Epithelial cell of prostate (primary cell): ENCODE measurements at regions not wholly inside any gene's neighbourhood (a gene's known extent, or its start where the extent isn't known, plus 50 kb on each side); places are given as distances from the start of the nearest gene placed in this dataset.
"Not testable (repeated sequence)": the region's sequence is repeated elsewhere in the genome, so short reads cannot be mapped to it uniquely, and the experiment has no call there.

Experiments used
- DNase-seq: peaks from one replicate; pipeline ENCODE4 v3.0.0-alpha.2; 2011; ENCODE audit warnings: low read depth, low spot score
- H3K27ac ChIP-seq: fragments of 450-650 bp; 2 replicates; pipeline ENCODE4 v1.5.1; 2017; ENCODE audit warnings: mild to moderate bottlenecking

DNA sequence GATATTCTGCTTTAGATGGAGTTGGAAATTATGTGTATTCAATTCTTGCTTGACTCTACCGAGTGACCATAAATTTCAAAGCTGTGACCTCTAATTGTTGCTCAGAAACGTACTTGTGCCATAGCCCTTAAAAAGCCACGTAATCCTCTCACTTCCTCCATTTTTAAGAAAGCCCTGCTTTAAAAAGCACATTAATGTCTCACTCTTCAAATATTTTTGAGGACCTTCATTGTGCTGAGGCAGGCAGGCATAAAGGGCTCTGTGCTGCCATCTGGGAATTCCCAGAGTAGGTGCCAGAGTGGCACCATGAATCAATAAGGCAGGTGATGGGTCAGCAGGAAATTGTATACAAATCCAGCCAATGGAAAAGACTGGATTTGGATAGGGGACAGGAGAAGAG is 97.7 kb upstream of the FAM204A start:
- no peak for DNase-seq
- H3K27ac ChIP-seq = no peak overlapping the region

DNA sequence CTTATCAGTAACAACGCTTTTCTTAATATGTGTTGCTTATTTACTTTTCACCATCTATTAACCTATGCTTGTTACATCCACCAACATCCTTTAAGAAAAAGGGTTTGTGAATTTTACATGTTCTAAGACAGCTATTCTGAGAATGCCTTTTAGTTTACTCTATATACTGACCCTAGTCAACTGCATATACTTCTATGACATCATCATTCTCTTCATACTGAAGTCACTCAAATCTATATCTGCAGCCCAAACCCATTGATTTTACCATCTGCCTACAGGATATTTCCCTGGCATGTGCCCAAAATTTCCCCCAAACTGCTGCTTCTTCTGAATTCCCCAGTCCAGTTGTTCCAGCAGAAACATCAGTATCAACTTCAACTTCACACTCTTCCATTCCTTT is 94.6 kb upstream of the FAM204A start:
- DNase-seq = no peak
- no peak overlapping the region for H3K27ac ChIP-seq

DNA sequence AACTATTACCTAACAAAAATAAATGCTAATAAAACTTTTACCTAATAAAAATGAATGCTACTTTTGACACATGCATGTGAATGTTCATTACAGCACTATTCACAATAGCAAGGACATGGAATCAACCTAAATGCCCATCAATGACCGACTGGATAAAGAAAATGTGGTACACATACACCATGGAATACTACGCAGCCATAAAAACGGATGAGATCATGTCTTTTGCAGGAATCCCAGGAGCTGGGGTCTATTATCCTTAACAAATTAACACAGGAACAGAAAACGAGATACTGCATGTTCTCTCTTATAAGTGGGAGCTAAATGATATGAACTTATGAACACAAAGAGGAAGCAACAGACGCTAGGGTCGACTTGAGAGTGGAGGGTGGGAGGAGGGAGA is 88.1 kb upstream of the FAM204A start:
- DNase-seq = no peak

DNA sequence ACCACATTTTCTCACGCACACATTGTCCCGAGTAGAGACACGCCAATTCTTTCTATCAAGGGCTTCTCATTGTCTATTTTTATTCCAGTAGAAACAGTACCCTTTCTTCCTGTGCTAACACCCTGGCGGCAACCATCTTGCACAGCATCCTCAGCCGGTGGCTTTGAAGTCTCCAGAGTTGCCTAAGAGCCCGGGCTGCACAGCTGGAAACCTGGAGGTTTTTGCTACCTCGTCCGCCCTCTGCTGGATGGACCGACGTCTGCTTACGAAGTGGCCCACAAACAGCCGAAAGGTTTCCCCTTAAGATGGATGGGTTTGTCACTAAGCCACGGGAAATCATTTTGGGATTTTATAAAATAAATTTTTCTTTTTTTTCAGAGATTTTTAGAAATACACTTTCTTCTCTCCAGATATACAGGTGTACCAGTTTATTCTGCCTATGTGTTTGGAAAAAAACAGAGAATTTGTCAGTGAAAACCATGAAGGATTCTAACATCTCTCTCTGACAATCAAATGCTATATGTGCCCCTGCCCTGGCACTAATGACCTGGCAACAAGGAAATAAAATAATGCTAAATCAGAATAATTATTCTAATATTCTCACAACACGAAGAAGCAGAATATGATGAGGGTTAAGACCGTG is 81.8 kb upstream of the FAM204A start:
- DNase-seq = peak; percentile 70
- no peak overlapping the region for H3K27ac ChIP-seq

More for the DNA sequence above, 88.1 kb upstream of the FAM204A start:
- no peak overlapping the region for H3K27ac ChIP-seq

DNA sequence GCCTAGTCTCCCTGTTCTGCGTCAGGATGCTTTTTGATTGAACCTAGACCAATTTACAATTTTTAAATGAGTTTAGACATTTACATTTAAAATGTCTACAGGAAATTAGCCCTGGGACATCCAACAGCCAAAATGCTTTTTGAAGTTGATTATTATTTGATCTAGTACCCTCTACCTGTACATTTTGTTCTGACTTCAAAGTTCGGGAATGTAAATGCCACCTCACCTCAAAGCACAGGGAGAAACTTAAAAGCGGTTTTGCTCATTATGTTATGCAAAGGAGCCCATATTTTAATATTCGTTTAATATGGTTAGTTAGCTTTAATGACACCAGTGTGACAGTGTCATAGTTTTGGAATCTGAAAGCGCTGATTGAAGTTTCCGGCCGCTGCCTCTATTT is 80.1 kb upstream of the FAM204A start:
- no peak overlapping the region for H3K27ac ChIP-seq
- DNase-seq = no peak

DNA sequence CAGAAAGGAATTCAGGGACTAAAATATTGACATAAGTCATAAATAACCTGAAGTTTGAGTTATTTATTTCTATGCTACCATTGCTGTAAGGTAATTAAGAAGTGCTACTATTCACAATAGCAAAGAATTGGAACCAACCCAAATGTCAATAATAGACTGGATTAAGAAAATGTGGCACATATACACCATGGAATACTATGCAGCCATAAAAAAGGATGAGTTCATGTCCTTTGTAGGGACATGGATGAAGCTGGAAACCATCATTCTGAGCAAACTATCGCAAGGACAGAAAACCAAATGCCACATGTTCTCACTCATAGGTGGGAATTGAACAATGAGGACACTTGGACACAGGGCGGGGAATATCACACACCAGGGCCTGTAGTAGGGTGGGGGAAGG is 77.9 kb upstream of the FAM204A start:
- not testable (repeated sequence) for DNase-seq, H3K27ac ChIP-seq

DNA sequence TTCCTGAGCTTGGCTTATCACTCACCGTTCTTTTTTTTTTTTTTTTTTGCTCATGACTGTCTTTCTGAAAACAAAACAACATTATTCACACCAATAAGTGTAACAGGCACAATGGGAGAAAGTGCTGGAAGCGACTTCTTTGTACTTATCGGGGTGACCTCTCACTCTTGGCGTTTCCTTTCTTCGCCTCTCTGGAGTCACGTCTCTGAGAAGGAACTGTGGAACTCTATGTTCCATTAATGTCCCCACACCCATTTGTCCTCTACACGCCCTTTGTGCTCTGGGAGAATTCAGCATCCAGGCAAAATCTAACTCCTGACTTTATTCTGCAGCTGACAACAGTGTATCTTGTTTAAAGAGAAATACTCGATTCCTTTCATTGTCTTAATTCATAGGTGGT is 70.8 kb upstream of the FAM204A start:
- no peak overlapping the region for H3K27ac ChIP-seq
- DNase-seq = no peak

DNA sequence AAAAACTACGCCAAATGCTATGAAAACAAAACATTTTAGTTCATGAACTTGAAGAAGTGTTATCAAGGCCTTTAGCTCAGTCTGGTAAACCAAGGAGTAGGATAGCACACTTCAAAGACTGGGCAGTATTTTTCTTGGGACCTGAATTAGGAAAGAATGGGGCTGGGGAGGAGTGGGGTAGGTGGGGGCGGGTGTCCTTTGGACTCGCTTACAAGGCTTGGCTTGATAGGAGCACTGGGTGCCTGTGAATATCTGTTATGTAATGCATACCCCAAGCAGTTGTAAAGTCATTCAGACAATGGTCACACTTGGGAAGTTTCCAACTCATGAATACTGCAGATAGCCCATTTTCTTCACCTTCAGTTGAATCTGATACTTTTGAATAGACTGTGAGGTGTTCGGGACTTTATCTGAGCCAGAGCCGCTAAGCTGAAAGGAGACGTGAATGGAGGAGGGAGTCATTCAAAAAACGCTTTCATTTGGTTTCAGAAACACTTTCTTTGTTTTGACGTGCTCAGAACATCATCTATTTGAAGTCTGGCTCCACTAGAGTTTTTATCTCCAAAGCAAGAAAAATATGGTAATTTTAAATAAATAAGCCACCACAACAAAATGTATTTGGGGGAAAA is 70.1 kb upstream of the FAM204A start:
- DNase-seq = no peak
- H3K27ac ChIP-seq = no peak overlapping the region

DNA sequence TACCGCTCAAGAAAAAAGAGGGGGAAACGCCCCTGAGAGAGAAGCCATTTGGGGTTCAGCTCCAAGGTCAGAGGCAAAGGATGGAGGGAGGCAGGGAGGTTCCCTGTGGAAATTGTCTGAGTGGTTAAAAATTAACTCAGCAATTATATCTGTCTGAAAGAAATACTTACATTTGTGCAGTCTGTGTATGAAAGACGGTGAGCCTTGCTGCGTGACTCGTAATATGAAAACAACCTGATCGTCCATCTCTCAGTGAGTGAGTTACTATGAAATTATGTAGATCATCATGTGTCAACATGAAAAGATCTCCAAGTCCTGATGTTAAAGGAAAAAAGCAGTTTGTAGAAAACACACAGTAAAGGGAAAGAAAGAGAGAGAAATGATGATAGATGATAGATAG is 67.2 kb upstream of the FAM204A start:
- H3K27ac ChIP-seq = no peak overlapping the region
- DNase-seq = no peak

DNA sequence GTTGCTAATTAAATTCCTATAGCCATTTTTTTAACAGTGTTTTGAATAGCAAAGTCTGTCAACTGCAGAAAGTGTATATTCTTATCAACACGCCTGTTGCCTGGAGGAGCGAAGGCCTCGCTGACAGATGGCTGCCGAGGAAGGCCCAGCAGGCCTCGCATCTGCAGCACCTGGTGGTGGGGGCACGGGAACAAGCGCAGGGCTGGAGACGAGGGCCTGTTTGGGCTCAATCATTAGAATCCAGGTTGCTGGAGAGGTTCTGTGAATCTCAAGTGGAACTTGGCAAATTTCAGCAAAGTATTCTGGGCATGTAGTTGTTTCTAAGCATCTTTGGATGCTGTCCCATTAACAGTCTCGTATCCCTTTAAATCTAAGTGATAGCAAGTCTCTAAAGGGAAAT is 66.1 kb upstream of the FAM204A start:
- DNase-seq = no peak
- no peak overlapping the region for H3K27ac ChIP-seq

DNA sequence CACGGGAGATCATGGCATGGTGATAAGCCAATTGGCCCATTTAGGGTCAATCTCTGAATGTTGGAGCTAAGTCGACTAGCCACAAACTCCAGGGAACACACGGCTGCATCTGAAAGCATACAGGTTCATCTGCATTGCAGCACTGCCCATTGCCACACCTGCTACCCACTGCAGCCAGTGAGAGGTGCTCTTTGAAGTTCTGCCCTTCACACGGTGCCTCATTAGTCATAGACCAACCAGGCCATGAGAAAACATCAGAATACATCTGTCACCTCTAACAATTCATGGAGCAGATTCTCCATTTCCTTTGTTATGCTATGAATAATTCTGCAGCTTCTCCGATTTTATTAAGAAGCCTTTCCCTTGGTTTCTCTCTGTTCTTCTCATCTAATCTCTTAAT is 65.7 kb upstream of the FAM204A start:
- no peak for DNase-seq
- no peak overlapping the region for H3K27ac ChIP-seq

DNA sequence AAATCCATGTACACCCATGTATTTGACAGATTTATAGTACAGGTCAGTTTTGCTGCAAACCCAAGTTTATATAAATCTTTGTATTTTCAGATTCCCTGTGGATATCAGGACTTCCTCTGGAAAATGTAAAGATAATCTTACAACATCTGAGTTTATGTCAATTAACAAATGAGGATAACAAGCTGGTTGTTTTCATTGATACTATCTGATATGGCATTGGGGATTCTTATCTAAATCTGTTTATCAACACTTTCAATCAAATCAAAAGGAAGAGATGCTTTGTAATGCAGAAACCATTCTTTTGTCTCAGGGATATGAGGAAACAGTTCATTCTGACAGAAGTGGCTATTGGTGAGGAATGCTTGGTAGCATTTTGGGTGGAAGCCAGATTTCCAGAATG is 64.9 kb upstream of the FAM204A start:
- DNase-seq = no peak
- H3K27ac ChIP-seq = no peak overlapping the region

DNA sequence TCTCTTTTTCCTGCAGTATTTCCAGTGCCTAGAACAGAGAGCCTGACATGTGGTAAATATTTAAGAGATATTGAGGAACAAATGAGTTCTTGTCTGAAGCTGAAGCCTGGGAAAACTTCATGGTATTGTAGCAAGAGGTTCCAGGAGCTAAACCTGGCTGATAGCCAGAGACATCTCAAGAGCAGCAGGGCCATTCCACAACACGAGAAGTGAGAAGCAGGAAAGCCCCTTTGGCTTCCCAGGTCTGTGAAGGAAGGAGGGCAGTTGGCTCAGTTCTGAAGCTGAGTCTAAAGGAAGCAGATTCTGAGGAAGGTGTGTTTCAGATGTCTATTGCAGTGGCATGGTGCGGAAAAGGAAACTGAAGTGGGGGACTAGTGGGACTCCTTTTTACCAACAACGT is 63.8 kb upstream of the FAM204A start:
- no peak for DNase-seq
- H3K27ac ChIP-seq = no peak overlapping the region

DNA sequence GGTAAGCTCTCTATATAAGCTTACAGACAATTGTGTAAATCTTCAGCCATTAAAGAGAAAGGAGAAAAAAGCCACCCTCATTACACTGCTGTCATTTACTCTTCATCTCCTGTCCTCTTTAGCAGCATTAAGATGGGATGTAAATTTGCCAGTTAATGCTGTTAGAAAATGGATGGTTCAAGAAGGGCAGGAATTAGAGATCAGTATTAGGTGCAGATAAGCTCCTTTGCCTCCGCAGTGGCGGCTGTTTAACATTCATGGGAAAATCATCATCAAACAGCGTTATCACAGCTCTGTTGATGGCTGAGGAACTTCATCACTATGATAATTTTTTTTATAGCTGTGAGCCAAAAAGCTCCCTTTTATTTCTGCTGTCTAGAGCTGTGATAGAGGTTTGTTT is 61.8 kb upstream of the FAM204A start:
- no peak for DNase-seq
- no peak overlapping the region for H3K27ac ChIP-seq

DNA sequence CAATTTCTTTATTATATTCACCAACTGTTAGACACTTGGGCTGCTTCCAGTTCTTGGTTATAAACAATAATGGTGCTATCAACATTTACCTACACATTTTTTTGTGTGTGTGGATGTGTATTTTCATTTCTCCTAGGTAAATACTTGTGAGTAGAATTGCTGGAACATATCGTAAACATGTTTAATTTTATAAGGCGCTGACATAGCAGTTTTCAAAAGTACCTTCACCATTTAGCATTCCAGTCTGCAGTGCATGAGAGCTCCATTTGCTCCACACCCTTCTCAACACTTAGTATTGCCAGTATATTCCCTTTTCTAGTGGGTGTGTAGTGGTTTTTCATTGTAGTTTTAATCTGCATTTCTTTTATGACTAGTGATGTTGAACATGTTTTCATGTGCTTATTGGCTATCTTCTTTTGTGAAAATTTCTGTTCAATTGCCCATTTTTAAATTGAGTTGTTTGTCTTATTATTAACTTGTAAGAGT is 59.6 kb upstream of the FAM204A start:
- no peak overlapping the region for H3K27ac ChIP-seq
- no peak for DNase-seq

DNA sequence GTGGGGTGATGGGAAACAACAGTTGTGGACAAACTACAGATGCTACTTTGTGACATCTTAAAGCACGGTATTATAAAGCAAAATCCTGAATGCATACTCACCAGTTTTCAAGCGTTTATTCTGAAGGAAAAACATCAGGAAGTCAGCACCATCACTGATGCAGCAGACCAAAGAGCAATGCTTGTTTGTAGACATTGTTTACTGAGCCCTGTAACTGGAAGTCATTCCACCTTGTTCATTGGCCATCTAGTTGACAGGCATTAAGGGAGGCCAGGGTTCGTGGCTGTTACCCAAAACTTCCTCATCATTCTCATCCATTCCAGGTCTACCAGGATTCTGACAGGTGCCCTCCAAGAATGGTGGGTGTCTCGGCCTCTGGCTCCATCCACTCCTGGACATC is 55.3 kb upstream of the FAM204A start:
- no peak overlapping the region for H3K27ac ChIP-seq
- DNase-seq = no peak

DNA sequence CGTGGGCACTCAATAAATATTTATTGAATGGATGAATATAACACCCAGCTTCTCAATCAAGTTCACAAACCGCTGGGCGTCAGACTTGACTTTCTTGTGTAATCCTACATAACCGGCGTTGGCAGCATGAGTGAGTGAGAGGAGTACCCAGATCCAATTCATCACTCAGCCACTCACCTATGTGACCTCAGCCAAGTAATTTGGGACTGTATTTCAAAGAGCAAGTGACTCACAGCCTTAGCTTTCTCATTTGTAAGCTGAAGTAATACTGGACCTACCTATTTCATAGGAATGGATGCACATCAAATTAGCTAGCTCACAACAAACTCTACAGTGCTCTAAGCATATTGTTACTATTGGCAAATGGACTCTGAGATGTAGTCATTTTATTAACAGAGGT is 53.8 kb upstream of the FAM204A start:
- no peak for DNase-seq
- H3K27ac ChIP-seq = no peak overlapping the region

DNA sequence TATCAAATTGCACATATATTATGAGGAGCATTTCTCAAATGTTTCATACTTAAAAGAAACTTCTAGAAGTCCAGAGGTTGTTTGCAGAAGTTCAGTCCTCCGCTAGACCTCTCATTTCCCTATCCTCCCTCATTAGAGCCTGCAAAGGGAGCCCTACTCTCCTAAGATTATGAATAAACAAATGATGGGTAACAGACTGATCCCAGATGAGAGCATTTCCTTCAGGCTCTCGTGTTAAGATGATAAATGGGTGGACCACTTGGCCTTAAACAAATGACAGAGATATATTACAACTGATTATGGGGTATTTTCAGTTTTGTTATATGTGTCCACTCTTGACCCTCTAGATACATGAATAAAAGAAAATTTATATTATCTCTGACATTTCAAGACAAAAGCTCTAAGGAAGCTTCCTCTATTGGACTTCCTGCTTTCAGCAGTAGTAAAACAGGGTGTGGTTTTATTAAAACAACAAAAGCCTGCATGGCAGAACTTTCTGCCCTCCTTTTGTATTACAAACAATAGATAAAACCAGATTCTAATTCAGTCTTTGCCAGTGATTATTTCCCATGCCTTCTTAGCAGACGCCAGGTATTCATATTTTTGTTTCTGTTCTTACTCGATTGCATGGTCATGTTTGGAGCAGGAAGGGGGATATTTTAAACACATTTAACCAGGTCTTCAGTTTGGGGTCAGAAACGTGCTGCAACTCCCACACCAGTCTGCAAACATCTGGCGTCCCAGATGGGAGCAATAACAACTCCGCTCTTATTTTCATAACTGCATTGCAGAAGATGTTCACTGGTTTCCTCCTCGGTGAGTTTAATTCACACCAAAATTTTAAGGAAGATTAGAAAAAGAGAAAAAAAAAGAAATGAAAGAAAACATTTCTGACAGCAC is 52.4 kb upstream of the FAM204A start:
- H3K27ac ChIP-seq = no peak overlapping the region
- no peak for DNase-seq

DNA sequence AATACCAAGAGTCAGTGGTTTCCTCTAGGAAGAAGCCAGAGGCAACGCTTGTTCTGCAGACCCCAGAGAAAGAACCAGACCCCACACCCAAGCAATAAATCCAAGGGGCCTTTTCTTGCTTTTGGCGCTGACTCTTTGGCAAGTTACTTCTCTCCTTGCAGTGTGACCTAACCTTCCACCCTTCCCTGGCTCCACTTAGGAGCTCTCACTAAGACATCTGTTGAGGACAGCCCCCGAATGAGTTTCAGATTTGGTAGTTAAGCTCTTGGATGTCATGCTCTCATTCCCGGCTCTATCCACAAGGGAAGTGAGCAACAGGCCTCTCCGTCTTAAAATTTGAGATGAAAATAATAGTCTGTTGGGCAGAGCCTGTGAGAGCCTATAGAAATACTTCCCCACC is 50.6 kb upstream of the FAM204A start:
- H3K27ac ChIP-seq = no peak overlapping the region
- no peak for DNase-seq
